A673 (cell line): ENCODE measurements at regions not wholly inside any gene's neighbourhood (a gene's known extent, or its start where the extent isn't known, plus 50 kb on each side); places are given as distances from the start of the nearest gene placed in this dataset.

ENCODE experiments used
- CTCF ChIP-seq: fragments of 300-800, 200-600 bp; sonication (generic); conservative IDR thresholded peaks from 2 replicates; pipeline ENCODE4 v1.5.1; 2017; ENCODE audit warnings: low read depth, mild to moderate bottlenecking, antibody characterized with exemption, low read length, moderate library complexity, mixed read lengths
- EZH2 ChIP-seq: fragments of 200-600 bp; sonication (generic); IDR thresholded peaks from 2 replicates; pipeline ENCODE4 v1.6.1; 2017; ENCODE audit warnings: borderline replicate concordance, low read depth, mild to moderate bottlenecking, mixed read lengths, antibody characterized with exemption, low read length; ENCODE audit not compliant: poor library complexity, severe bottlenecking

DNA sequence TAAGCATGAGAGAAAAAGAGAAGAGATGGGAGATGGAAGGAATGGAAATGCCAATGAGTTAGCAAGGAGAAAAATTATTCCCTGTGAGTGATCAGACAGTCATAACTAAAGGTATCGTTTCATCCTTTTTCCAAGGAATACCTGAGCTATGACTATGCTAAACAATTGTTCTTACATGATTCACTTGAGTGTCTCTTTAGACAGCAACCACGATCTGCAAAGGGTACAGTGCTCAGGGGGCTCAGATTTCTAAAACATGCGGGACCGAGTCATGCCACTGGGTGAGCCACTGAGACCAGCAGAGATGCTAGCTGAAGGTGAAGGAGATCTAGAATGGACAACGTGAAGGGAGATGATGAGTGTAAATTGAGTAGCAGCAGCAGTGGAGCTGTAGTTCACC is 78.0 kb upstream of the CTTNBP2 start:
- TF ChIP-seq CTCF, result no peak
- TF ChIP-seq EZH2, result no peak
